H1 (cell line): ENCODE measurements at regions not wholly inside any gene's neighbourhood (a gene's known extent, or its start where the extent isn't known, plus 50 kb on each side); places are given as distances from the start of the nearest gene placed in this dataset.

Experiments used
- CTCF ChIA-PET: fragments of 300-600 bp; sonication (Branson Sonifier 250); formaldehyde crosslinking; loops from one replicate; lab custom pipeline; 2021; ENCODE audit not compliant: partially characterized antibody; lab: Charles Lee
- POLR2A ChIA-PET: fragments of 300-600 bp; sonication (Branson Sonifier 250); formaldehyde crosslinking; loops from one replicate; lab custom pipeline; 2021; ENCODE audit warnings: inconsistent platforms; ENCODE audit not compliant: partially characterized antibody; lab: Charles Lee
- DNase-seq, 2 experiments: peaks; one replicate each; pipeline versions ENCODE4 v3.0.0 to v3.0.0-alpha.2; 2010 to 2022; ENCODE audit warnings: low spot score in 2 of 2, low read depth in 1 of 2, mixed read lengths in 1 of 2
- FAIRE-seq: peaks from 2 replicates; lab custom pipeline; 2011; peaks lifted over from hg19 to GRCh38; lab: Jason Lieb, UNC
- H2AFZ ChIP-seq: 2 replicates; pipeline ENCODE4 v1.8.1; 2012; ENCODE audit warnings: low read length, inconsistent platforms
- H2AK5ac ChIP-seq: 2 replicates; pipeline ENCODE4 v1.6.1; 2013; ENCODE audit warnings: low read depth, low read length
- H2BK120ac ChIP-seq: replicated peaks from 2 replicates; pipeline ENCODE3; 2013; ENCODE audit warnings: low read depth, low read length, inconsistent platforms
- H2BK12ac ChIP-seq: 2 replicates; pipeline ENCODE4 v1.6.1; 2013; ENCODE audit warnings: low read depth, low read length
- H2BK15ac ChIP-seq: 2 replicates; pipeline ENCODE4 v1.6.1; 2013; ENCODE audit warnings: low read length
- H2BK20ac ChIP-seq: 2 replicates; pipeline ENCODE4 v1.6.1; 2013; ENCODE audit warnings: low read length
- H2BK5ac ChIP-seq: 2 replicates; pipeline ENCODE4 v1.6.1; 2013; ENCODE audit warnings: low read depth, low read length
- H3K14ac ChIP-seq: 2 replicates; pipeline ENCODE4 v1.6.1; 2013; ENCODE audit warnings: inconsistent platforms; ENCODE audit not compliant: insufficient read length
- H3K18ac ChIP-seq: 2 replicates; pipeline ENCODE4 v1.6.1; 2013; ENCODE audit warnings: low read length; ENCODE audit errors: extremely low read depth
- H3K23ac ChIP-seq: 2 replicates; pipeline ENCODE4 v1.6.1; 2013; ENCODE audit warnings: inconsistent platforms; ENCODE audit not compliant: insufficient read length
- H3K23me2 ChIP-seq: 2 replicates; pipeline ENCODE4 v1.6.1; 2013; ENCODE audit warnings: low read depth, low read length
- H3K27ac ChIP-seq: 2 replicates; pipeline ENCODE4 v1.6.1; 2011; ENCODE audit warnings: low read depth, low read length, inconsistent platforms
- H3K27me3 ChIP-seq, 4 experiments: replicated peaks in 1 of 4; 1 replicate in 1 of 4; 2 replicates in 3 of 4; pipeline versions ENCODE4 v1.6.1 to v1.8.1; 2011 to 2013; ENCODE audit warnings: low read length in 3 of 4, mild to moderate bottlenecking in 3 of 4, inconsistent platforms in 2 of 4, mixed read lengths in 2 of 4, moderate library complexity in 1 of 4; ENCODE audit not compliant: control insufficient read depth in 3 of 4, insufficient read depth in 3 of 4; ENCODE audit errors: extremely low read depth in 1 of 4
- H3K36me3 ChIP-seq, 4 experiments: 2 replicates each; pipeline versions ENCODE4 v1.6.1 to v1.8.1; 2011 to 2013; ENCODE audit warnings: mild to moderate bottlenecking in 4 of 4, low read length in 3 of 4, moderate library complexity in 2 of 4, control low read depth in 1 of 4, inconsistent platforms in 1 of 4; ENCODE audit not compliant: insufficient read depth in 4 of 4, control insufficient read depth in 2 of 4
- H3K4ac ChIP-seq: replicated peaks from 2 replicates; pipeline ENCODE3; 2013; ENCODE audit warnings: low read length, low read depth, mixed read lengths, inconsistent platforms; ENCODE audit not compliant: insufficient read length
- H3K4me1 ChIP-seq, 4 experiments: replicated peaks in 1 of 4; 1 replicate in 1 of 4; 2 replicates in 3 of 4; pipeline versions ENCODE4 v1.6.1 to v1.8.1; 2011 to 2013; ENCODE audit warnings: low read length in 3 of 4, inconsistent platforms in 2 of 4, mixed read lengths in 1 of 4; ENCODE audit not compliant: insufficient read depth in 4 of 4, control insufficient read depth in 3 of 4
- H3K4me2 ChIP-seq, 2 experiments: 2 replicates each; pipeline versions ENCODE4 v1.6.1 to v1.8.1; 2011 to 2013; ENCODE audit warnings: low read depth in 2 of 2, low read length in 2 of 2, control low read depth in 1 of 2, inconsistent platforms in 1 of 2, mild to moderate bottlenecking in 1 of 2; ENCODE audit not compliant: insufficient read depth in 1 of 2
- H3K4me3 ChIP-seq, 4 experiments: fragments of 200-600, 300-600 bp in 1 of 4; sonication (generic), shearing (Covaris generic), sonication (Bioruptor Twin) in 1 of 4; 2 replicates each; pipeline versions ENCODE4 v1.5.1 to v1.8.1; 2011 to 2016; ENCODE audit warnings: low read length in 4 of 4, low read depth in 3 of 4, control low read depth in 2 of 4, inconsistent platforms in 2 of 4, mild to moderate bottlenecking in 2 of 4, mixed read lengths in 1 of 4, moderate library complexity in 1 of 4; ENCODE audit not compliant: insufficient read depth in 2 of 4; ENCODE audit errors: extremely low read depth in 1 of 4
- H3K56ac ChIP-seq: replicated peaks from 2 replicates; pipeline ENCODE3; 2013; ENCODE audit warnings: low read depth, mild to moderate bottlenecking, mixed read lengths, low read length, inconsistent platforms; ENCODE audit not compliant: insufficient read length
- H3K79me1 ChIP-seq: 2 replicates; pipeline ENCODE4 v1.6.1; 2013; ENCODE audit warnings: low read depth, low read length, control low read depth
- H3K79me2 ChIP-seq, 2 experiments: 2 replicates each; pipeline versions ENCODE4 v1.6.1 to v1.8.1; 2012 to 2013; ENCODE audit warnings: low read length in 2 of 2, mild to moderate bottlenecking in 2 of 2, inconsistent platforms in 1 of 2; ENCODE audit not compliant: insufficient read depth in 2 of 2, control insufficient read depth in 1 of 2
- H3K9ac ChIP-seq, 4 experiments: replicated peaks in 1 of 4; 1 replicate in 1 of 4; 2 replicates in 3 of 4; pipeline versions ENCODE4 v1.6.1 to v1.8.1; 2011 to 2013; ENCODE audit warnings: low read depth in 3 of 4, low read length in 3 of 4, control low read depth in 2 of 4, mild to moderate bottlenecking in 2 of 4, moderate library complexity in 2 of 4, inconsistent platforms in 1 of 4; ENCODE audit errors: extremely low read depth in 1 of 4
- H3K9me3 ChIP-seq, 2 experiments: 2 replicates each; pipeline versions ENCODE4 v1.6.1 to v1.8.1; 2012 to 2013; ENCODE audit warnings: mild to moderate bottlenecking in 2 of 2, moderate library complexity in 2 of 2, control low read depth in 1 of 2, inconsistent platforms in 1 of 2, low read depth in 1 of 2, low read length in 1 of 2, mixed read lengths in 1 of 2; ENCODE audit not compliant: insufficient read depth in 2 of 2
- H4K20me1 ChIP-seq, 2 experiments: replicated peaks in 1 of 2; 2 replicates each; pipeline versions ENCODE3 to v1.8.1; 2011 to 2013; ENCODE audit warnings: inconsistent platforms in 2 of 2, low read length in 2 of 2, mild to moderate bottlenecking in 1 of 2; ENCODE audit not compliant: insufficient read depth in 2 of 2, control insufficient read depth in 1 of 2
- H4K5ac ChIP-seq: 2 replicates; pipeline ENCODE4 v1.6.1; 2013; ENCODE audit warnings: low read length, low read depth, mixed read lengths, inconsistent platforms; ENCODE audit not compliant: insufficient read length
- H4K8ac ChIP-seq: 2 replicates; pipeline ENCODE4 v1.8.0; 2013; ENCODE audit warnings: mild to moderate bottlenecking, moderate library complexity, low read length, inconsistent platforms; ENCODE audit not compliant: insufficient read depth; ENCODE audit errors: extremely low read depth
- H4K91ac ChIP-seq: replicated peaks from 2 replicates; pipeline ENCODE3; 2013; ENCODE audit warnings: low read length, mixed read lengths, inconsistent platforms; ENCODE audit not compliant: insufficient read length
- BCL11A ChIP-seq, 2 experiments: IDR thresholded peaks; one replicate each; pipeline ENCODE4 v1.6.1; 2011; ENCODE audit warnings: low read depth in 2 of 2, low read length in 2 of 2, mild to moderate bottlenecking in 2 of 2
- BRCA1 ChIP-seq: IDR thresholded peaks from 2 replicates; pipeline ENCODE4 v1.6.1; 2012; ENCODE audit warnings: low read depth, low read length, improper control_type of control experiment
- JUND ChIP-seq: IDR thresholded peaks from 2 replicates; pipeline ENCODE4 v1.6.1; 2011; ENCODE audit warnings: mild to moderate bottlenecking, improper control_type of control experiment, low read length
- NRF1 ChIP-seq: IDR thresholded peaks from 2 replicates; pipeline ENCODE4 v1.6.1; 2011; ENCODE audit warnings: mild to moderate bottlenecking, low read depth, low read length, improper control_type of control experiment
- POLR2A ChIP-seq, 2 experiments: IDR thresholded peaks; 1 replicate in 1 of 2; 2 replicates in 1 of 2; pipeline ENCODE4 v1.6.1; 2011; ENCODE audit warnings: low read depth in 2 of 2, low read length in 2 of 2, mild to moderate bottlenecking in 2 of 2; ENCODE audit errors: control extremely low read depth in 1 of 2
- RAD21 ChIP-seq, 2 experiments: IDR thresholded peaks in 1 of 2; conservative IDR thresholded peaks in 1 of 2; 2 replicates each; pipeline ENCODE4 v1.6.1; 2011; ENCODE audit warnings: low read depth in 2 of 2, low read length in 2 of 2, improper control_type of control experiment in 1 of 2, inconsistent platforms in 1 of 2, mild to moderate bottlenecking in 1 of 2, moderate library complexity in 1 of 2
- RFX5 ChIP-seq: IDR thresholded peaks from 2 replicates; pipeline ENCODE4 v1.6.1; 2011; ENCODE audit warnings: low read depth, low read length, improper control_type of control experiment, borderline replicate concordance
- SUZ12 ChIP-seq: fragments of 200-600 bp; sonication (generic); IDR thresholded peaks from 2 replicates; pipeline ENCODE4 v1.6.1; 2012; ENCODE audit warnings: mild to moderate bottlenecking, inconsistent platforms, low read length, moderate library complexity, mixed read lengths
- TEAD4 ChIP-seq: IDR thresholded peaks from 2 replicates; pipeline ENCODE4 v1.6.1; 2012; ENCODE audit warnings: low read depth, low read length, inconsistent platforms, mixed read lengths
- WGBS, 2 experiments: shearing (Covaris generic) in 1 of 2; methylation state at CpG; one replicate each; pipeline versions ENCODE4 v1.1.6 to v1.1.7; 2013 to 2015; ENCODE audit warnings: low lambda C conversion rate in 2 of 2, mixed read lengths in 2 of 2, inconsistent platforms in 1 of 2, low coverage in 1 of 2, missing lambda C conversion rate in 1 of 2; ENCODE audit not compliant: insufficient replicate concordance in 2 of 2, insufficient coverage in 1 of 2, insufficient read length in 1 of 2; ENCODE audit errors: extremely low coverage in 1 of 2, missing lambda C conversion rate in 1 of 2; 5-methylcytosine and 5-hydroxymethylcytosine counted together
- TF ChIP-seq, protein P1 (sequence below): IDR thresholded peaks from 2 replicates; pipeline ENCODE4 v1.6.1; 2012; ENCODE audit warnings: low read length, inconsistent platforms

DNA sequence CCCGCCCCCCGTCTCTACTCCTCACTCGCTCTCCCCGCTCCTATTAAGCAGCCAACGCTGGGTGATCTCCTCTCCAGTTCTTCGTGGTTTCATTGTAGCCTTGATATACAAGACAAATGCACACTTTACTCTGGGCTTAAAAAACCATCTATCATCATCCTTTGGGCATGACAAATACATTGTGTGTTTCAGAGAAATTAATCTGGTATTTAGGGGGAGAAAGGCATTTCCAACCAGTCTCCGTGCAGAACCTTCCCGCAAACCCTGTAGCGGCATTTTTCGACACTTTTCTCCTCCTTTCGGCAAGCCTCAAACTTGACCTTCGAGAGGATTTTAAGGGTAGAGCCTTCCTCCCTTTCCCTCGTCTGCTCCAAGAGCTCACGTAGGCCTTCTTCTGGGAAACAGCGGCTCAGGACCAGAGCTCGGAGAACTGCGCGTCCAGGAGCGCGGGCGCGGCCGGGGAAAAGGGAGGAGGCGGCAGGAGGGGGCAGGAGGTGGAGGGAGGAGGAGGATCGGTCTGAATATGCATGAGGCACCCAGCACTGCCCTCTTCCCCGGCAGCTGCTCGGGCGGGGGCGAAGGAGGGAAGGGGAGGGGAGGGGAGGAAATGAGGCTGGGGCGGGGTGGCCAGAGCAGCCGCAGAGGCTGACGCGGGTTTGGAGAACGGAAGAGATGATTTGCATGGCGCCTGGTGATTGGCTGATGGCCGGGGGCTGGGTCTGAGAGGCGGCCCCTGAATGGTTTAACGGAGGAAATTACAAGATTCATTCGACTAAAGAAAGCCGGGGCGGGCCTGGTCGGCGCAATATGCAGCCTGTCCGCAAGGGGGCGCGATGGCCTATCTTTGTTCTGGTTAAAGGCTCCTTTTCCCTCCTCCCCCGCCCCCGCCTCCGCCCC lies 127.5 kb downstream of the TMEM161B start:
- FAIRE-seq: peak; percentile 73
- H3K23ac ChIP-seq: no peak overlapping the region
- peak overlapping the region; percentile 52 to 69 (median 62) for H3K4me3 ChIP-seq
- WGBS, 2 experiments: 2% methylated on average over 16 of the region's 49 CpGs; no CpG with 5 or more reads in 1 of the 2 experiments
- H3K79me2 ChIP-seq: no peaks in the 10 kb centered on the region
- peaks cover 12% of the 10 kb centered on the region for H3K23me2 ChIP-seq
- peak; percentile 94 to 99 for DNase-seq
- no peaks in the 10 kb centered on the region for H3K36me3 ChIP-seq
- H2BK5ac ChIP-seq: no peak overlapping the region; the same call in 1 of the 2 replicates
- no peak overlapping the region for H3K56ac ChIP-seq
- H3K14ac ChIP-seq: no peak overlapping the region
- peak overlapping the region; percentile 61 for H2AFZ ChIP-seq
- H3K27ac ChIP-seq: no peak overlapping the region
- H3K18ac ChIP-seq: 0 out of 2 replicates have a peak overlapping the region, but pooled peaks have one; percentile 28
- H4K20me1 ChIP-seq: peaks cover 2 to 4% of the 10 kb centered on the region in 2 experiments
- peak overlapping the region; percentile 2 for H2BK120ac ChIP-seq
- H3K27me3 ChIP-seq: peaks cover 31 to 58% (median 51%) of the 10 kb centered on the region in 4 experiments
- no peak overlapping the region for H4K91ac ChIP-seq
- no peak overlapping the region for H3K4ac ChIP-seq
- H3K79me1 ChIP-seq: no peaks in the 10 kb centered on the region
- H3K4me1 ChIP-seq: peaks cover 6 to 27% (median 17%) of the 10 kb centered on the region in 4 experiments
- no peak overlapping the region for H2AK5ac ChIP-seq
- H2BK20ac ChIP-seq: no peak overlapping the region
- peak overlapping the region; percentile 69; the same call in 1 of the 2 replicates for H2BK12ac ChIP-seq
- no peak overlapping the region for H4K5ac ChIP-seq
- H4K8ac ChIP-seq: peak overlapping the region; percentile 7; the same call in 1 of the 2 replicates
- peak overlapping the region in 1 of 4 experiments; percentile 28; a peak in 2 of 7 replicates for H3K9ac ChIP-seq
- H2BK15ac ChIP-seq: no peak overlapping the region
- no peaks in the 10 kb centered on the region for H3K9me3 ChIP-seq
- H3K4me2 ChIP-seq: peak overlapping the region; percentile 69 to 78
- POLR2A ChIA-PET: no interaction called here
- CTCF ChIA-PET: interaction anchor here (0.7 to 1.6 kb wide), 6 partner anchors 353 to 555 kb away, joined by 3 to 5 read pairs (median 4); no protein-coding TSS in a partner anchor
- no peak for TF ChIP-seq JUND
- no peak for TF ChIP-seq BRCA1
- no peak for TF ChIP-seq NRF1
- TF ChIP-seq RFX5: peak; percentile 26; the same call in 1 of the 2 replicates
- no peak for TF ChIP-seq TEAD4
- TF ChIP-seq, protein P1, sequence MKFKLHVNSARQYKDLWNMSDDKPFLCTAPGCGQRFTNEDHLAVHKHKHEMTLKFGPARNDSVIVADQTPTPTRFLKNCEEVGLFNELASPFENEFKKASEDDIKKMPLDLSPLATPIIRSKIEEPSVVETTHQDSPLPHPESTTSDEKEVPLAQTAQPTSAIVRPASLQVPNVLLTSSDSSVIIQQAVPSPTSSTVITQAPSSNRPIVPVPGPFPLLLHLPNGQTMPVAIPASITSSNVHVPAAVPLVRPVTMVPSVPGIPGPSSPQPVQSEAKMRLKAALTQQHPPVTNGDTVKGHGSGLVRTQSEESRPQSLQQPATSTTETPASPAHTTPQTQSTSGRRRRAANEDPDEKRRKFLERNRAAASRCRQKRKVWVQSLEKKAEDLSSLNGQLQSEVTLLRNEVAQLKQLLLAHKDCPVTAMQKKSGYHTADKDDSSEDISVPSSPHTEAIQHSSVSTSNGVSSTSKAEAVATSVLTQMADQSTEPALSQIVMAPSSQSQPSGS: 0 out of 2 replicates have a peak, but pooled peaks have one; percentile 32
- no peak for TF ChIP-seq POLR2A (IDR thresholded peaks at IDR 0.05; ENCODE audit: control extremely low read depth in 1 of 2, low read depth in 2 of 2, low read length in 2 of 2)
- no peak for TF ChIP-seq BCL11A (IDR thresholded peaks at IDR 0.05; ENCODE audit: low read depth in 2 of 2, low read length in 2 of 2)
- peak; percentile 63 to 68 for TF ChIP-seq RAD21 (IDR thresholded peaks at IDR 0.05 in 1 of 2, conservative IDR thresholded peaks at IDR 0.05 in 1 of 2; ENCODE audit: low read depth in 2 of 2, low read length in 2 of 2)
- no peak for TF ChIP-seq SUZ12
